IMR-90 (cell line): ENCODE measurements at regions not wholly inside any gene's neighbourhood (a gene's known extent, or its start where the extent isn't known, plus 50 kb on each side); places are given as distances from the start of the nearest gene placed in this dataset.

Source experiments
- ATAC-seq: fragments of 200-7000 bp; cut with Tn5 transposase; 2 replicates; pipeline ENCODE4 v1.9.1; 2020; ENCODE audit warnings: low read depth, mild to moderate bottlenecking, moderate library complexity
- BruUV-seq: library from RNA; stranded (reverse); fragments of 400-500 nt; replicated peaks from 2 replicates; lab custom pipeline; 2021; lab: Mats Ljungman, UMichigan
- CTCF ChIA-PET: fragments of 300-600 bp; formaldehyde crosslinking; extraction: SDS; loops from one replicate; lab custom pipeline; 2021; ENCODE audit warnings: antibody characterized with exemption; lab: Yijun Ruan, JAX
- POLR2A ChIA-PET: fragments of 300-600 bp; sonication (Branson Sonifier 250); formaldehyde crosslinking; loops from one replicate; lab custom pipeline; 2022; ENCODE audit warnings: antibody characterized with exemption; ENCODE audit not compliant: unreplicated experiment; lab: Charles Lee
- DNase-seq: peaks from one replicate; pipeline ENCODE4 v3.0.0; 2013
- H2AFZ ChIP-seq: replicated peaks from 2 replicates; pipeline ENCODE3; 2013; ENCODE audit warnings: low read length, mild to moderate bottlenecking; ENCODE audit not compliant: poor library complexity
- H2AK5ac ChIP-seq: 2 replicates; pipeline ENCODE4 v1.6.1; 2013; ENCODE audit warnings: low read depth, low read length, inconsistent platforms
- H2AK9ac ChIP-seq: replicated peaks from 2 replicates; pipeline ENCODE3; 2013; ENCODE audit warnings: mild to moderate bottlenecking, low read depth, low read length, moderate library complexity; ENCODE audit not compliant: poor library complexity
- H2BK120ac ChIP-seq: 2 replicates; pipeline ENCODE4 v1.6.1; 2013; ENCODE audit warnings: low read depth, low read length, inconsistent platforms
- H2BK15ac ChIP-seq: 3 replicates; pipeline ENCODE4 v1.6.1; 2013; ENCODE audit warnings: low read depth, low read length, inconsistent platforms
- H2BK20ac ChIP-seq: 2 replicates; pipeline ENCODE4 v1.6.1; 2013; ENCODE audit warnings: low read depth, mild to moderate bottlenecking, inconsistent platforms, low read length, moderate library complexity
- H2BK5ac ChIP-seq: 2 replicates; pipeline ENCODE4 v1.6.1; 2013; ENCODE audit warnings: mild to moderate bottlenecking, low read depth, low read length, inconsistent platforms; ENCODE audit not compliant: poor library complexity, severe bottlenecking
- H3K14ac ChIP-seq: replicated peaks from 2 replicates; pipeline ENCODE4 v1.6.1; 2013; ENCODE audit warnings: low read depth, low read length, inconsistent platforms
- H3K18ac ChIP-seq: 2 replicates; pipeline ENCODE4 v1.6.1; 2013; ENCODE audit warnings: low read depth, low read length, control low read depth
- H3K23ac ChIP-seq: 2 replicates; pipeline ENCODE4 v1.6.1; 2013; ENCODE audit warnings: low read depth, low read length, inconsistent platforms
- H3K27ac ChIP-seq: 2 replicates; pipeline ENCODE4 v1.5.1; 2013; ENCODE audit warnings: mild to moderate bottlenecking, control low read depth, low read length; ENCODE audit not compliant: insufficient read depth
- H3K27me3 ChIP-seq: 2 replicates; pipeline ENCODE4 v1.6.1; 2013; ENCODE audit warnings: low read length; ENCODE audit not compliant: control insufficient read depth, insufficient read depth
- H3K36me3 ChIP-seq: 2 replicates; pipeline ENCODE4 v1.6.1; 2013; ENCODE audit warnings: low read length, mixed read lengths; ENCODE audit not compliant: control insufficient read depth, insufficient read depth
- H3K4ac ChIP-seq: 2 replicates; pipeline ENCODE4 v1.6.1; 2013; ENCODE audit warnings: low read depth, low read length, inconsistent platforms
- H3K4me1 ChIP-seq: 2 replicates; pipeline ENCODE4 v1.6.1; 2013; ENCODE audit warnings: low read length, mixed read lengths; ENCODE audit not compliant: control insufficient read depth, insufficient read depth
- H3K4me2 ChIP-seq: 2 replicates; pipeline ENCODE4 v1.6.1; 2013; ENCODE audit warnings: low read depth, mild to moderate bottlenecking, control low read depth, low read length, moderate library complexity
- H3K4me3 ChIP-seq: 2 replicates; pipeline ENCODE4 v1.5.1; 2013; ENCODE audit warnings: low read depth, mild to moderate bottlenecking, control low read depth, low read length, moderate library complexity; ENCODE audit not compliant: insufficient read depth
- H3K56ac ChIP-seq: 2 replicates; pipeline ENCODE4 v1.6.1; 2013; ENCODE audit warnings: low read length, inconsistent platforms; ENCODE audit not compliant: insufficient read depth; ENCODE audit errors: extremely low read depth
- H3K79me1 ChIP-seq, 2 experiments: 2 replicates each; pipeline ENCODE4 v1.6.1; 2013; ENCODE audit warnings: low read length in 2 of 2, inconsistent platforms in 1 of 2, low read depth in 1 of 2
- H3K9ac ChIP-seq: 2 replicates; pipeline ENCODE4 v1.6.1; 2013; ENCODE audit warnings: low read depth, low read length, control low read depth
- H3K9me1 ChIP-seq: 2 replicates; pipeline ENCODE4 v1.6.1; 2013; ENCODE audit warnings: low read length, inconsistent platforms; ENCODE audit not compliant: insufficient read depth
- H3K9me3 ChIP-seq: 2 replicates; pipeline ENCODE4 v1.6.1; 2013; ENCODE audit warnings: low read length; ENCODE audit not compliant: control insufficient read depth, insufficient read depth
- H4K20me1 ChIP-seq: 2 replicates; pipeline ENCODE4 v1.6.1; 2013; ENCODE audit warnings: low read length, inconsistent platforms; ENCODE audit not compliant: insufficient read depth
- H4K5ac ChIP-seq: 2 replicates; pipeline ENCODE4 v1.6.1; 2013; ENCODE audit warnings: mild to moderate bottlenecking, low read depth, low read length, control low read depth
- H4K8ac ChIP-seq, 2 experiments: 2 replicates each; pipeline ENCODE4 v1.6.1; 2013; ENCODE audit warnings: low read depth in 2 of 2, low read length in 2 of 2, control low read depth in 1 of 2, inconsistent platforms in 1 of 2
- H4K91ac ChIP-seq: 2 replicates; pipeline ENCODE4 v1.6.1; 2013; ENCODE audit warnings: low read depth, low read length, inconsistent platforms; ENCODE audit not compliant: insufficient read depth
- BHLHE40 ChIP-seq: fragments of 150-350 bp; IDR thresholded peaks from 2 replicates; pipeline ENCODE4 v1.6.1; 2016; ENCODE audit warnings: mild to moderate bottlenecking, low read depth, low read length
- CEBPB ChIP-seq: IDR thresholded peaks from 2 replicates; pipeline ENCODE4 v1.6.1; 2012; ENCODE audit warnings: low read depth, low read length, improper control_type of control experiment
- CHD1 ChIP-seq: IDR thresholded peaks from 2 replicates; pipeline ENCODE4 v1.6.1; 2012; ENCODE audit warnings: low read depth, low read length, improper control_type of control experiment
- FOS ChIP-seq: fragments of 150-350 bp; IDR thresholded peaks from 2 replicates; pipeline ENCODE4 v1.6.1; 2016; ENCODE audit warnings: low read depth, low read length
- MAFK ChIP-seq: IDR thresholded peaks from 2 replicates; pipeline ENCODE4 v1.6.1; 2012; ENCODE audit warnings: low read depth, low read length, improper control_type of control experiment
- MAZ ChIP-seq: IDR thresholded peaks from 2 replicates; pipeline ENCODE4 v1.6.1; 2012; ENCODE audit warnings: low read depth, mild to moderate bottlenecking, low read length, improper control_type of control experiment, moderate library complexity, borderline replicate concordance
- MXI1 ChIP-seq: IDR thresholded peaks from 2 replicates; pipeline ENCODE4 v1.6.1; 2012; ENCODE audit warnings: low read depth, mild to moderate bottlenecking, low read length, moderate library complexity, borderline replicate concordance
- NFE2L2 ChIP-seq: fragments of 150-350 bp; IDR thresholded peaks from 2 replicates; pipeline ENCODE4 v1.6.1; 2016; ENCODE audit warnings: low read depth, mild to moderate bottlenecking, low read length
- POLR2A ChIP-seq: IDR thresholded peaks from 2 replicates; pipeline ENCODE4 v1.6.1; 2012; ENCODE audit warnings: mild to moderate bottlenecking, low read depth, low read length
- RAD21 ChIP-seq: IDR thresholded peaks from 2 replicates; pipeline ENCODE4 v1.6.1; 2012; ENCODE audit warnings: low read length, improper control_type of control experiment
- RCOR1 ChIP-seq: IDR thresholded peaks from 2 replicates; pipeline ENCODE4 v1.6.1; 2012; ENCODE audit warnings: mild to moderate bottlenecking, low read length, improper control_type of control experiment; ENCODE audit not compliant: insufficient replicate concordance
- RFX5 ChIP-seq: IDR thresholded peaks from 2 replicates; pipeline ENCODE4 v1.8.0; 2012; ENCODE audit warnings: low read depth, mild to moderate bottlenecking, low read length, moderate library complexity
- SMC3 ChIP-seq: fragments of 150-350 bp; IDR thresholded peaks from 2 replicates; pipeline ENCODE4 v1.6.1; 2016; ENCODE audit warnings: low read depth, mild to moderate bottlenecking, antibody characterized with exemption, low read length, moderate library complexity
- WGBS, 2 experiments: methylation state at CpG; one replicate each; pipeline versions ENCODE4 v1.1.5 to v1.1.7; 2013; ENCODE audit warnings: missing lambda C conversion rate in 2 of 2; ENCODE audit not compliant: insufficient read length in 1 of 2; ENCODE audit errors: extremely low coverage in 2 of 2; 5-methylcytosine and 5-hydroxymethylcytosine counted together
- dilution Hi-C: fragments of 300-500 bp; cut with HindIII; formaldehyde crosslinking; loops from one replicate; pipeline ENCODE4 v1.14.3; 2018; ENCODE audit warnings: low sequenced_read_pairs; ENCODE audit not compliant: unreplicated experiment
- in situ Hi-C: fragments of 300-500 bp; cut with MboI; formaldehyde crosslinking; loops from 3 replicates; pipeline ENCODE4 v1.14.3; 2019; ENCODE audit warnings: low sequenced_read_pairs, inconsistent platforms, mixed read lengths
- intact Hi-C: fragments of 100-400 bp; cut with micrococcal nuclease; formaldehyde crosslinking; loops from 2 replicates; pipeline ENCODE4 v1.10.0; 2022
- TF ChIP-seq, protein P1 (sequence below): fragments of 150-350 bp; IDR thresholded peaks from 2 replicates; pipeline ENCODE4 v1.6.1; 2017; ENCODE audit warnings: mild to moderate bottlenecking, antibody characterized with exemption, low read length, low read depth
- TF ChIP-seq, protein P2 (sequence below): fragments of 150-350 bp; IDR thresholded peaks from 2 replicates; pipeline ENCODE4 v1.6.1; 2016; ENCODE audit warnings: low read depth, mild to moderate bottlenecking, low read length, moderate library complexity, borderline replicate concordance
- TF ChIP-seq, protein P3 (sequence below): conservative IDR thresholded peaks from 2 replicates; pipeline ENCODE4 v1.5.1; 2012; ENCODE audit warnings: mild to moderate bottlenecking, low read depth, low read length, improper control_type of control experiment

DNA sequence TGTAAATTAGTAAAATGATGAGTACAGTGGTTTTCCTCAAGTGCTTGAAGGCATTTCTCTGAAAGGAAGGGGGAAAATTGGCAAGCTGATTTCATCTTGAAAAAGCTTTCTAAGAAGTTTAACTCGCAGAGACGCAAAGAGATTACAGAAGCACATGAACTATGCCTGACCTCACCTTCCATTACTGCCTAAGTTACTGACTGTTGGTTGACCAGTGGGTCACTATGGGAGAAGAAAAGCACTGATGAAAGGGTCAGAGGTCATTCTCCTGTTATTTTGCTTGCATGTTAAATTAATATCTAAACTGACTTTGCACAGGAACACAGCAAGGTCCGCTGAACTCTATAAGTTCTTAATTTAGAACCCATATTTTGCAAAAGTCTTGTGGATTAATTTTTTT lies 225.6 kb downstream of the ARL4A start:
- Histone ChIP-seq H3K27me3 (no peaks in the 10 kb centered on the region), H2BK5ac (no peak overlapping the region), H3K4ac (no peak overlapping the region), H3K9me3 (no peaks in the 10 kb centered on the region), H3K4me2 (no peak overlapping the region), H4K91ac (no peak overlapping the region), H3K4me3 (no peak overlapping the region), H3K79me1 (no peaks in the 10 kb centered on the region), H3K9ac (no peak overlapping the region), H3K27ac (no peak overlapping the region), H4K5ac (no peak overlapping the region), H2AFZ (no peak overlapping the region), H3K4me1 (peaks cover 2% of the 10 kb centered on the region; the same call in 1 of the 2 replicates), H3K36me3 (no peaks in the 10 kb centered on the region), H3K14ac (no peak overlapping the region), H3K18ac (no peak overlapping the region), H3K23ac (no peak overlapping the region), H2BK20ac (no peak overlapping the region), H2AK9ac (no peak overlapping the region), H3K9me1 (no peaks in the 10 kb centered on the region), H4K8ac (no peak overlapping the region), H2BK120ac (no peak overlapping the region), H2BK15ac (no peak overlapping the region), H3K56ac (no peak overlapping the region), H2AK5ac (no peak overlapping the region), H4K20me1 (no peaks in the 10 kb centered on the region)
- no peak for ATAC-seq
- no CpG with 5 or more reads among the region's 3 CpGs for WGBS, 2 experiments
- CTCF ChIA-PET, result interaction anchor here (0.6 to 1.2 kb wide), 5 partner anchors 9 to 222 kb away, joined by 3 to 4 read pairs (median 3); no protein-coding TSS in a partner anchor
- in situ Hi-C loops (no loop called here), intact Hi-C loops (no loop called here), dilution Hi-C loops (no loop called here)
- BruUV-seq, result no TSS peak
- POLR2A ChIA-PET, result no interaction called here
- no peak for DNase-seq
- TF ChIP-seq RCOR1, result no peak
- no peak for TF ChIP-seq MXI1
- no peak for TF ChIP-seq RFX5
- no peak for TF ChIP-seq MAFK
- TF ChIP-seq FOS, result no peak
- no peak for TF ChIP-seq SMC3
- no peak for TF ChIP-seq CHD1
- no peak for TF ChIP-seq POLR2A
- no peak for TF ChIP-seq NFE2L2
- no peak for TF ChIP-seq RAD21
- TF ChIP-seq MAZ, result no peak
- TF ChIP-seq, protein P1, sequence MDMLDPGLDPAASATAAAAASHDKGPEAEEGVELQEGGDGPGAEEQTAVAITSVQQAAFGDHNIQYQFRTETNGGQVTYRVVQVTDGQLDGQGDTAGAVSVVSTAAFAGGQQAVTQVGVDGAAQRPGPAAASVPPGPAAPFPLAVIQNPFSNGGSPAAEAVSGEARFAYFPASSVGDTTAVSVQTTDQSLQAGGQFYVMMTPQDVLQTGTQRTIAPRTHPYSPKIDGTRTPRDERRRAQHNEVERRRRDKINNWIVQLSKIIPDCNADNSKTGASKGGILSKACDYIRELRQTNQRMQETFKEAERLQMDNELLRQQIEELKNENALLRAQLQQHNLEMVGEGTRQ, result no peak
- TF ChIP-seq, protein P2, sequence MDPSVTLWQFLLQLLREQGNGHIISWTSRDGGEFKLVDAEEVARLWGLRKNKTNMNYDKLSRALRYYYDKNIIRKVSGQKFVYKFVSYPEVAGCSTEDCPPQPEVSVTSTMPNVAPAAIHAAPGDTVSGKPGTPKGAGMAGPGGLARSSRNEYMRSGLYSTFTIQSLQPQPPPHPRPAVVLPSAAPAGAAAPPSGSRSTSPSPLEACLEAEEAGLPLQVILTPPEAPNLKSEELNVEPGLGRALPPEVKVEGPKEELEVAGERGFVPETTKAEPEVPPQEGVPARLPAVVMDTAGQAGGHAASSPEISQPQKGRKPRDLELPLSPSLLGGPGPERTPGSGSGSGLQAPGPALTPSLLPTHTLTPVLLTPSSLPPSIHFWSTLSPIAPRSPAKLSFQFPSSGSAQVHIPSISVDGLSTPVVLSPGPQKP, result no peak
- TF ChIP-seq BHLHE40, result no peak
- no peak for TF ChIP-seq CEBPB
- TF ChIP-seq, protein P3, sequence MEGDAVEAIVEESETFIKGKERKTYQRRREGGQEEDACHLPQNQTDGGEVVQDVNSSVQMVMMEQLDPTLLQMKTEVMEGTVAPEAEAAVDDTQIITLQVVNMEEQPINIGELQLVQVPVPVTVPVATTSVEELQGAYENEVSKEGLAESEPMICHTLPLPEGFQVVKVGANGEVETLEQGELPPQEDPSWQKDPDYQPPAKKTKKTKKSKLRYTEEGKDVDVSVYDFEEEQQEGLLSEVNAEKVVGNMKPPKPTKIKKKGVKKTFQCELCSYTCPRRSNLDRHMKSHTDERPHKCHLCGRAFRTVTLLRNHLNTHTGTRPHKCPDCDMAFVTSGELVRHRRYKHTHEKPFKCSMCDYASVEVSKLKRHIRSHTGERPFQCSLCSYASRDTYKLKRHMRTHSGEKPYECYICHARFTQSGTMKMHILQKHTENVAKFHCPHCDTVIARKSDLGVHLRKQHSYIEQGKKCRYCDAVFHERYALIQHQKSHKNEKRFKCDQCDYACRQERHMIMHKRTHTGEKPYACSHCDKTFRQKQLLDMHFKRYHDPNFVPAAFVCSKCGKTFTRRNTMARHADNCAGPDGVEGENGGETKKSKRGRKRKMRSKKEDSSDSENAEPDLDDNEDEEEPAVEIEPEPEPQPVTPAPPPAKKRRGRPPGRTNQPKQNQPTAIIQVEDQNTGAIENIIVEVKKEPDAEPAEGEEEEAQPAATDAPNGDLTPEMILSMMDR, result no peak
